Renal cortex interstitium (tissue), 11 donors: ENCODE measurements at regions not wholly inside any gene's neighbourhood (a gene's known extent, or its start where the extent isn't known, plus 50 kb on each side); places are given as distances from the start of the nearest gene placed in this dataset.
"Not testable (repeated sequence)": the region's sequence is repeated elsewhere in the genome, so short reads cannot be mapped to it uniquely, and the experiment has no call there.

ENCODE experiments used
- DNase-seq, 11 donors: peaks; one replicate each; pipeline ENCODE4 v3.0.0-alpha.2; 2013; ENCODE audit warnings: low read depth in 9 of 11, low spot score in 4 of 11; ENCODE audit errors: extremely low read depth in 1 of 11

DNA sequence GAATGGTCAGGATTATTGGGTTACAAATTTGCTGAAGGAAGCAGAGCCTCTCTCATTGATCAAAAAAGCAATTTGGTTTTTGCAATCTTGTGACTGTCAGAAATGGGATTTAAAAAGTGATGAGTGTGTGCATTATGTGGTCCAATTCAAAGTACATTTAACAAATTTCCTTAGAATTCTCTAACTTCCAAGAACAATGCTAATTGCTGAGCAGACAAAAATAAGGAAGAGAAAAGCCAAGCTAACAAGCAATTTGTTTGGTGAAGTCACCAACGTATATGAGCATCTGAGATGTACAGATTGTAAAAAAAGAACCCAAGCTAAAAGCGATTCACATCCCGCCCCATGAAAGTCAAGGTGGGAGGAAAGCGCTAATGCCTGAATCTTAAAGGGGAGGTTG is 1643.9 kb downstream of the CDH8 start:
- DNase-seq = no peak

DNA sequence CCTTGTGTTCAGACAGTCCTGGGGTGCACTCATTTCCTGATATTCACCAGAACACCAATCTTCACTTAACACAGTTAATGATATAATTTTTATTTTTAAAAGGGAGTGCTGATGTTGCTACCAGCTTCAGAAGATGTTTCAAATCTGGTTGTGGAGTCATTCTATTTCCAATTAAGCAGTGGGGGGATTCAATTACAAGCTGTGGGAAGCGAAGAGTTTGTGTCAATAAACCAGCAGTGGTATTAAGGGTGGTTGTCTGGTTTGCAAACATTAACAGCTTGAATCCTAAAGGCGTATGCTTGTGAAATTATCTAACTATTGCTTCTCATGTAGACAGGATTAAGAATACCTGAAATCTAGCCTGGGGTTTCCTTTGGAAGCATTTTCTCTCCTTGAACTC is 1637.5 kb upstream of the GOT2 start:
- no peak for DNase-seq

DNA sequence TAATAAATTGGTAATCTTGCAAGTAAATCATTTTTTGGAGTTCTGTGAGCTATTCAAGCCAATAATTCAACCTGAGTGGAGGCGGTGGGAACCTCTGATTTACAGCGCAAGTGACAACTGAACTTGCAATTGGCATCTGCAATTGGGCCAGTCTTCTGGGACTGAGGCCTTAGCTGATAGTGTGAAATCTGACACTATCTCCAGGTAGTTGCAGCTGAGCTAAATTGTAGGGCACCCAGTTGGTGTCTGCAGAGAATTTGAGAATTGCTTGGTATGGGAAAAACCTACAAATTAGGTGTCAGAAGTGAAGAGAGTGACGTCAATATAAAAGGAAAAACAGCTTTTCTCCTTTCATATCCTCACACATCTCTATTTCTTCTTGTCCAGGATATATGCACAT is 1633.6 kb upstream of the GOT2 start:
- no peak for DNase-seq

DNA sequence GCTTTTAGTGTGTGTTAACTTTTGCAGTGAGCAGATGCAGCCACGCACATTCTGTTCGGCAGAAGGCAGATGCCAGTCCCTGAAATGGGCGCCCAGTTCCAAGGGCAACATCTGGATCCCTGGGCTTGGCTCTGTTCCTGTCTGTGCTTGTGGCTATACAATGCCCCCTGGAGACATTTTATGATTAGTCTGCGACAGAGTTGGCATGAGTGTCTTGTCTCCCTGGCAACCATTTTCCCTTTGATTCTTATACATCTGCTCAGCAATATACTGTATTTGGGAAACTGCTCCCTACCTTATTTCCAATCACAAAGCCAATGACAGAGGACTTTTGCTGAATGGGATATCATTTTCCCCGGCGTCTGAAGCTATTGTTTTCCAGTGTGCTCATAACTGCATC is 1629.5 kb upstream of the GOT2 start:
- DNase-seq = no peak

DNA sequence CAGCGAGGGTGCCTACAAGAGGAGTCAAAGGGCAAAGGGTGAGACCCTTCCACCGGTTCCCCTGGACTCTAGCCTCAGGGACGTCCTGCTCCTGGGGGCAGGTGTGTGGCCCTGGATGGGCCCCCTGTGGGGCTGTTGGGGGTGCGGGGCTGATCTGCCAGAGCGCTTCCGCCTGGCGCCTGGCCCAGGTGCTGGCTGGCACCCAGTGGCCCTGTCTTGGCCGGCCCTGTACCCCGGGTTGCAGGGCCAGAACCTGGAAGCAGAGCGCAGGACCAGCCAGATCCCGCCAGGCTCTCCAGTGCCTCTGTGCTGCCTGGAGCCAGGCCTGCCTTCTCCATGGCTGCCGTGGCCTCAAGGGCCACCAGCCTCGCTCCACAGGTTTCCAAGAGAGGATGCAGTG is 1625.8 kb upstream of the GOT2 start:
- DNase-seq = not testable (repeated sequence)

DNA sequence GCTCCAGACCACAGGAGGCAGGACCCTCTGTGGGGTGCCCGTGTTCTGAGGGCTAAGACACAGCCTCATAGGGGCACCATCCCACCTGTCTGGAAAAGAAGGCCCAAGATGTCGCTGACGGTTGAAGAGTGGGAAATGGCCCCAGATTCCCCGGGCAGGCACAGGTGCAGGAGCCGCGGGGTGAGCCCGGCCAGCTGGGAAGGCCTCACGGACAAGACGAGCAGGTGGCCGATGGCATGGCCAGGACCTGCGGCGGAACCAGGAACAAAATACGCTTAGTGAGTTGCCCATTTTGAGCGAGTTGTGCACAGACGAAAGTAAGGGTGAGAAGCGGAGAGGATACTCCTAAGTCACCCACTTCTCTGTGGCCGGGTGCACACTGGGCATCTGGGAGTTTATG is 1625.3 kb upstream of the GOT2 start:
- not testable (repeated sequence) for DNase-seq

DNA sequence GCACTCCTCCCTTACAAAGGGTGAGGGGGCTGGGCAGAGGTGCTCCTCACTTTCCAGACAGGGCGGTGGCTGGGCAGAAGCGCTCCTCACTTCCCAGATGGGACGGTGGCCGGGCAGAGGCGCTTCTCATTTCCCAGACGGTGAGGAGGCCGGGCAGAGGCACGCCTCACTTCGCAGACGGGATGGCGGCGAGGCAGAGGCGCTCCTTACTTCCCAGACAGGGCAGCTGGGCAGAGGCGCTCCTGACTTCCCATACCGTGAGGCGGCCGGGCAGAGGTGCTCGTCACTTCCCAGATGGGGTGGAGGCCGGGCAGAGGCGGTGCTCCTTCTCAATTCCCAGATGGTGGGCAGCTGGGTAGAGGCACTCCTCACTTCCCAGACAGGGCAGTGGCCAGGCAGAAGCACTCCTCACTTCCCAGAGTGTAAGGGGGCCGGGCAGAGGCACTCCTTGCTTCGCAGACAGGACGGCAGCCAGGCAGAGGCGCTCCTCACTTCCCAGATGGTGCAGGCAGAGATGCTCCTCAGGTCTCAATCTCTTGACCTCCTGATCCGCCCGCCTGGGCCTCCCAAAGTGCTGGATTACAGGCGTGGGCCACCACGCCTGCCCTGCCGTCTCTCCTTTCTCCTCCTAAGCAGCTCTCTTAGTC is 1623.9 kb upstream of the GOT2 start:
- not testable (repeated sequence) for DNase-seq

DNA sequence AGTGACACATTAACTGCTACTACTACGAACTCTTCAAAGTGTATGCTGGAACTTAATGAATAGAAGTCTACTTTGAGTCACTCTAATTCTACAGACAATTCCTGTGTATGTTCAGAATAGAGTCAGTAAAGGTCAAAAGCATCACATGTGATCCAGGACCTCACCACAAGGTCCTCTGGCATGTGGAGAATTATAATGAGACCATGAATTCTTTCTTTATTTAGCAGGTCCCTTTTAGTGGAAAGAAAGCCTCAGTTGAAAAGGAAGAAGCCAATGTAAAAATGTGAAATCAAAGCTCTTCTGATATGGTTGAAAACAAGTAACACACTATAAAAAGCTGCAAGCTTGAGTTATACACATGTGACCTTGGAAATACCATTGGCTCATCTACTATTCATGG is 1612.1 kb upstream of the GOT2 start:
- DNase-seq = no peak

DNA sequence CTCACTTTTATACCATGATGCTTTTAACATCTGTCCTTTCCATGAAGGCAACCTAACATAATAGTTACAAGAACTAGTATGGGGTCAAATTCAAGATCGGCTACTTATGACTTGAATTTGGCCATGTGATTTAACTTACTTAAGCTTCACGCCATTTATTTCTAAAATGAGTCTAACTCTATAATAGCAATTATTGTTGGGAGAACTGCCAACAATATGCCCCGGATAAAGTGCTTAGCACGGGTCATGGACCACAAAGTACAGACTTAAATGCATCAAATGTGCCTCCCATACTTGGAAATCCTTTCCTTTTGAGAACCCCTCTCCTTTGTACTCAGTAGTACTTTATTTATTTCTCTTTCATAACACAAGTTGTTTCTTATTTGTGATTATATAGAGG is 1603.6 kb upstream of the GOT2 start:
- DNase-seq = no peak

DNA sequence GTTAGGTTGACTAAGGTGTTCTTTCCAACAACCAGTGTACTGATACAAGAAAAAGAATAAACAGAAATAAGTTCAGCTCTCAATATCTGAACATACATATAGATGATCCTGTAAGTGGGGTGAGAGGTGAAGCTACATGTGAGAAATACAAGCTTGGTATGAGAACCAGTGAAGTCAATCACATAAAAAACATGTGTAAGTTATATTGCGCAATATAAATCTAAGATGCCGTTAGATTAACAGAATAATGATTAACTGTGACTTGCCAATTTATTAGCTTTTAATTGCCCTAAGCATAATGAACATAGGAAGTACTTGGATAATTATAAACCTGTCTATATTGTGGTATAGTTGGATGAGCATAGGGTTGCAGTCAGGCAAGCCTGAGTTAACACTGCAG is 1597.1 kb upstream of the GOT2 start:
- DNase-seq = no peak

DNA sequence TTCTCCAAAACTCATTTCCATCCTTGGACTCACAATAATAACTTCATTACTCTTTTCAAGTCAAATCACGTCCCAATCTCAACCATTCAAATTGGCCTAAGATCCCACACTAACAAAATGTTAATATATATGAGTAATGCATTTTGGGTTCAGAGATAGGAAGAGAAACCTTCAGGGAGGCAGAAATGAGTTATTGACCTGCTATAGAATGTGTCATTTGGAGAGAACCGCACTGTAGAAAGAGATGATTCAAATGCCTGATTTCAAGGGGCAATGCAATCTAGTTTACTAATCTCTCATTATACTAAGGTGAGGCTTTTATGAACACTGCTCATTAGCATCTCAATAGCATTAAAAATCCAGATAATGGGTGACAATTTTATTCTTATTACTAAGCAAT is 1595.0 kb upstream of the GOT2 start:
- no peak for DNase-seq

DNA sequence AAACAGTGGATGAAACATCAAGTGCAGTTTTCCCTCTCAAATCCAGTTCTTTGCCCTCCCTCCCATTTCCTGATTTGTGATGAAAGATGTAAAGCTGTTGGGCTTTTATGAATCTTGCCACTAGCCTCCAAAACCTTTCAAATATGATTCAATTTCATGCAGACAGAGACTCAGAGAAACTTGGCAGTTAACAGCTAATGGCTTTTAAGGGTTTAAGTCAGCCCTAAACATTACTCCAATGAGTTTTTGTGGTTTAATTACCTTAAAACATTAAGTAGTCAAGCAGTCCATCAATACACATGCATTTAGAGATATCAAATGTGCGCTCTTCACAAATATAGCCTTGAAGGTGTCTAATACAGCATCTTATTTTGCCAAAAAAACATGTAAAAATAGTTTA is 1594.0 kb upstream of the GOT2 start:
- DNase-seq = no peak

DNA sequence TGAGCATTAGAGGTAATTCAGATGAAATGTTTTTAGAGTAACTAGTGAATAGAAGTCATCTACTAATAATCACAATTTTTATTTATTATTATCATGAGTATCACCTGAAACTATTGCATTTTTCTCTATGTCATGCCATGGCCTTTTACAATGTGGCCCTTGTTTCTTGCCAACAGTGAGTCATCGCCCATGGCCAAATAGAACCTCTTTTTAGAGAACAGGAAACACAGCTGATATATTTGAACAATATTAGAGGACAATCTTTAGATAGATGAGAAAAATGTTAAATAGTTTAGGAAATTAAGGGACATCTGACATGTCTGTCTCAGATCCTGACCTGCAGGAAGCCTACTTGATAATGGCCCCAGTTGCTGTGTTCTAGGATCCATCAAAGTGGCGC is 1584.4 kb upstream of the GOT2 start:
- no peak for DNase-seq

DNA sequence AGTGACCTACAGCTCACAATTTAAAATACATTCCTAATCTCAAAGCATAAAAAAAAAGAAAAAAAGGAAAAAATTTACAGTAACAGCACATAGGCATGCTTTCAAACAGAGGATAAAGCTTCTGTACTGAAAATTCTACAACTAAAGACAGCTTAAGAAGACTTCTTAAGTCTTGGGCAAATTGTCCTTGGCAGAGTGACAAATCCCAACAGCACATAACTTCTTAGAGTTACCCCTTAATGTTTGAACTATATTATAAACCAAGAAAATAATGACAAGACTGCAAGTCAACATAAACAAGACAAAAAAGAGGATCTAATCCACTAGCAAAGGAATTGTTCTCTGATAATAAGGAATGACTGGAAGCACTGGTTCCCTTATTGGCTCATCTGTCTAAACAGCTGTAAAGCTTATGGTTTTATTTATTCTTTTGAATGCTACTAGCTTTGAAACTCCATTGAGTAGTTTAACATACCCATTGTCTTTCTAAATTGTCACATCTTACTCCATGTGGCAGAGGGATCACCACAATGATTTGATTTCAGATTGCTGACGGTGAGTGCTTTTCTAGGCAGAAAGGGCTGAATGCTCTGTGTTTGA is 1576.8 kb upstream of the GOT2 start:
- DNase-seq = no peak

DNA sequence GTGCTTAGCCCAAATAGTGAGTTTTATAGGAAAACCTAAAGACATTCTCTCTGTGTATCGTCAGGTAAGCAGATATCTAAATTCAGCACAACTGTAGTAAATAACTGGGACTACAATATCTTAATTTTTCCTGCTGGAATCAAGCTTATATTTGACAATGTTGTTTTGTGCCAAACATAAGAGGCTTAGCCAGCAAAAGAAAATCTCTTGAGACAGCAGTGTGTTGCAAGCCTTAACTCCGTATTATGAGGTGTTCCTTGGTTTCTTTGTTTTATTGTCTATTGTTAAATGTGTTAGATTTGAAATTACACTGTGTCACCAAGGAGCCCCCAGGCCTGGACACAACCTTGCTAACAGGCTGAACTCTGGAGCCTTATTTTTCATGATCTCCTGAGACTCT is 1570.6 kb upstream of the GOT2 start:
- DNase-seq = no peak

DNA sequence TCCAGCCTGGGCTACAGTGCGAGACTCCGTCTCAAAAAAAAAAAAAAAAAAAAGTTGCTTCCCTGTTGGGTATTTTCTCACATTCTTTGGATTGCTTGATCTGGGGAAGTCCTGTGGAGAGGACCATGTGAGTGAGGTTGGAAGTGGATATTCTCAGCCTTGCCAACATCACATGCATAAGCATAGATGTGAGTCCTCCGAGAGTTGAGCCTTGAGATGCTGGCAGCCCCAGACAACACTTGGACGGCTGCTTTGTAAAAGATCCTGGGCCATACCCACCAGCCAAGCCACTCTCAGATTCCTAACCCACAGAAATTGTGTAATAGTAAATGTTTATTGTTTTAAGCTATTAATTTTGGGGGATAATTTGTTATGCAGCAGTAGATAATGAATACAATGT is 1570.0 kb upstream of the GOT2 start:
- DNase-seq = no peak

DNA sequence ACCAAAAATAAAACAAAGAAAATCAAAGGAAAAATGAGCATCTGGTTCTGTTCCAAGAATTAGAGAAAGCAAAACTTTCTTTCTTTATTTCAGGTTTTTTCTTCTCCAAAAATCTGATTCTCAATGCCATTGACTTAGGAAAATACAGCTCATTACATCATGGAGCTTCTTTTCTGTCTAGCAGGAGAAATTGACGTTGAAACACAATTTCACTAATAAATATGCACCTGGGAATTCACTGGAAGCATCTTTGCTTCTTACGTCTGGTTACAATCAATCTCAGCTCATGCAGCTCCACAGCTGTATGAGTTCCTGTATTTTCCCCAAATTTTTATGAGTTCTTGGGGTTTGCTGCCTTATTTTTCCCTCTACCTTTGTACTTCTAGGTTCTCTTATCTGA is 1568.6 kb upstream of the GOT2 start:
- no peak for DNase-seq

DNA sequence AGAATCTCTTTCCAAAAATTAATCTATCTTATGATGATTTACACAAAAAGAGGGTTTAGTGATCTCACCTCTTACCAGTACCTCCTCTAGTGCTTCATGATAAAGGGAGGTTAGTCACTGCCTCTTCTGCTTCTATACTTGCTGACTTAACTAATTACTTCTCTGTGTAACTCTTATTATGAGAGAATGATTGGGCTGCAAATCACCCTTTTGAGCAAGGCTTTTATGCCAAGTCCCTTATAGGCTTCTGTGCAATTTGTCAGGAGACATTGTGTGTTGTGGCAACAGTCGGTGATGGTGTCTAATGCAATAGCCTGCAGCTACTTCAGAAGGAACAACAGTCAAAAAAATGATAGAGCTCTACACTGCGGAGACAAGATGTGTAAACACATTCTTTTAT is 1568.1 kb upstream of the GOT2 start:
- no peak for DNase-seq

DNA sequence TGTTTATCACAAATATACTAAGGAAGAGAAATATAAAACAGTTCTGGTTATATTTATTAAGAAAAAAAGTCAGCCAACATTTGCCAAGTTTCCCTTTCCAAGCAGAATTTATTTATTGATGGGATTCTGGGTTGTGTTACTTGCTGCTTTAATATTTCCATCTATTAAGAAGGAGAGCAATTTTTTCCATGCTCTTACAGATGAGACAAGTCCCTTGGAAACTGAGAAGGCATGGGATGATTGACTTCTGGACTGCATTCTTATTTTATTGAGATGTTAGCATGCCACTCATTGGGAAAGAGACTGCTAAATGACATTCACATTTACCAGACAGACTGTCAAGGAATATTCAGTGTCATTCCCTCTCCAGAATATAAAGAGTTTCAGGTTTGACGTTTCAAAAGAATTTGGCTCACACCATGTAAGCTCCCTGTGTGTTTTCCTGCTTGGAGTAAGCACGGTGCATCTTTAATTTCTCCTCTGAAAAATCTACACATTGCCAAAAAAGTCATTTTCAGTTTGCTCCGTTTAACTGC is 1565.2 kb upstream of the GOT2 start:
- DNase-seq = no peak

DNA sequence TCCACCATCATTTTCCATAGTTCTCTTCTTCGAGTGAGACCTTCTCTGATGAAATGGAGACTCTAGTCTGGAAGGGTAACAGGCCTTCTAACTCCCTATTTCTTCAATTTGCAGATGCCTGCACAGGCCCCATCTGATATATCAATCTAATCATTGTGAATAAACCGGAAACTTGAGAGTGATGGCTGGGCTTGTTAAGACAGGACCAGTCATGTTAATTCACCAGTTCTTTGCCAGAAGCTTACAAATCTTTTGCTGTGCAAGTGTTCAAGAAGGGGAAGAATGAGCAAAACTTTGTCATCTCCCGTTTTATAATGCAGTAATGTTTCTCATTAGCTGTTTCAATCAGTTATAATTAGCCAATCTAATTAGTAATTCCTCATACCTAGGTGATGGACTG is 1561.3 kb upstream of the GOT2 start:
- DNase-seq = no peak

DNA sequence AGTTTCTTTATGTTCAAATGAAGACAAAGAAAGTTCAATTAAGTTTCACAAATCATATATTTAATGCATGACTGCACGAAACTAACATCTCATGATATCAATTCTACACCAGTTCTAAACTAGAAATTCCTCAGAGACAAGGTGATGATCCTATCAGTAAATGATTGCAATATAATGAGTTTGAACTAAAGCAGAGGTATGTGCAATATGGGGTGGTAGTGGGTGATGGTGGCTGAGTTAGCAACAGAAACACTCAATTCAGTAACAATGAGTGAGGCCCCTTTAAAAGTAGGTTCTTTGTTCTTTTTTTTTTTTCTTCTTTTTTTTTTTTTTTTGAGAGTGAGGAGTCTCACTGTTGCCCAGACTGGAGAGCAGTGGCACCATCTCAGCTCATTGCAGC is 1551.7 kb upstream of the GOT2 start:
- DNase-seq = no peak
